ENCODE measurements at regions not wholly inside any gene's neighbourhood (a gene's known extent, or its start where the extent isn't known, plus 50 kb on each side); places are given as distances from the start of the nearest gene placed in this dataset.

GRCh38 chr4:66602622-66603021, 932.3 kb upstream of the EPHA5 start:
- DNase-seq (ENCODE audit: low read depth, low spot score), result no peak
- H4K20me1 ChIP-seq (replicated peaks; ENCODE audit: control insufficient read depth, extremely low read depth, insufficient read depth, low read length), result no peaks in the 10 kb centered on the region
- H3K4me1 ChIP-seq (ENCODE audit: control insufficient read depth, extremely low read depth, insufficient read depth, low read length), result no peaks in the 10 kb centered on the region
- POLR2A ChIA-PET, result no interaction called here
- dilution Hi-C loops (cut with MboI; ENCODE audit: extremely low pct_ligation_motif_present, low sequenced_read_pairs), result no loop called here
- H3K27me3 ChIP-seq (ENCODE audit: control insufficient read depth in 2 of 2, insufficient read depth in 2 of 2, low read length in 2 of 2), result no peaks in the 10 kb centered on the region
- CTCF ChIA-PET, result no interaction called here
- intact Hi-C loops (cut with micrococcal nuclease), result no loop called here
- BruUV-seq (replicated peaks), result no TSS peak
- no peak overlapping the region for H3K27ac ChIP-seq (ENCODE audit: insufficient read depth, low read depth, low read length)
- H3K4me3 ChIP-seq (replicated peaks in 1 of 3; ENCODE audit: insufficient read depth in 1 of 3, low read depth in 1 of 3, low read length in 3 of 3), result no peak overlapping the region
- no peak overlapping the region for H2AFZ ChIP-seq (ENCODE audit: low read depth, low read length)
- no peaks in the 10 kb centered on the region for H3K79me2 ChIP-seq (ENCODE audit: control insufficient read depth, insufficient read depth, low read length)
- no peak for FAIRE-seq
- TF ChIP-seq FOS (IDR thresholded peaks at IDR 0.05; ENCODE audit: borderline replicate concordance, insufficient read depth, low read length) (no peak), JUN (IDR thresholded peaks at IDR 0.05; ENCODE audit: borderline replicate concordance, insufficient read depth, insufficient read length, low read depth) (no peak), CTCF (IDR thresholded peaks at IDR 0.05; ENCODE audit: extremely low read depth in 1 of 2, insufficient read depth in 1 of 2, low read depth in 1 of 2, low read length in 2 of 2) (no peak), MYC (IDR thresholded peaks at IDR 0.05; ENCODE audit: low read depth, low read length) (no peak), EZH2 (IDR thresholded peaks at IDR 0.05; ENCODE audit: borderline replicate concordance, low read depth, low read length, severe bottlenecking) (no peak), POLR2A (IDR thresholded peaks at IDR 0.05; ENCODE audit: low read depth, low read length) (no peak), GATA2 (IDR thresholded peaks at IDR 0.05; ENCODE audit: insufficient read depth, insufficient read length, low read depth, low read length) (no peak), POLR2AphosphoS5 (IDR thresholded peaks at IDR 0.05; ENCODE audit: insufficient read depth, low read depth, low read length) (no peak)
- TF ChIP-seq, protein P1, sequence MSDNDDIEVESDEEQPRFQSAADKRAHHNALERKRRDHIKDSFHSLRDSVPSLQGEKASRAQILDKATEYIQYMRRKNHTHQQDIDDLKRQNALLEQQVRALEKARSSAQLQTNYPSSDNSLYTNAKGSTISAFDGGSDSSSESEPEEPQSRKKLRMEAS (IDR thresholded peaks at IDR 0.05; ENCODE audit: insufficient read depth, insufficient read length), result no peak
- no peaks in the 10 kb centered on the region for H3K9me1 ChIP-seq (replicated peaks; ENCODE audit: control insufficient read depth, extremely low read depth, insufficient read depth, low read length)
- H3K9ac ChIP-seq (replicated peaks; ENCODE audit: extremely low read depth, insufficient read depth, low read length), result no peak overlapping the region
- no peaks in the 10 kb centered on the region for H3K36me3 ChIP-seq (ENCODE audit: control insufficient read depth in 2 of 2, extremely low read depth in 1 of 2, insufficient read depth in 2 of 2, low read length in 2 of 2)
- no peaks in the 10 kb centered on the region for H3K9me3 ChIP-seq (replicated peaks; ENCODE audit: control insufficient read depth, insufficient read depth, low read length)
- no peak overlapping the region for H3K4me2 ChIP-seq (ENCODE audit: insufficient read depth, low read length)

Measured in endothelial cell of umbilical vein (primary cell).